Right ventricle myocardium inferior (tissue), 1 donor: ENCODE measurements at regions not wholly inside any gene's neighbourhood (a gene's known extent, or its start where the extent isn't known, plus 50 kb on each side); places are given as distances from the start of the nearest gene placed in this dataset.

Source experiments
- ATAC-seq: fragments of 200-7000 bp; cut with Tn5 transposase; one replicate; pipeline ENCODE4 v1.9.1; 2020; ENCODE audit warnings: mild to moderate bottlenecking, moderate library complexity
- DNase-seq: peaks from one replicate; pipeline ENCODE4 v3.0.0; 2021; ENCODE audit errors: missing footprints
- intact Hi-C: fragments of 100-400 bp; cut with DNase I; formaldehyde crosslinking; loops from one replicate; pipeline ENCODE4 v1.11.0; 2022
- donor health status: DM: no; HTN: yes; CAD: no; lungs with severe emphysema.

DNA sequence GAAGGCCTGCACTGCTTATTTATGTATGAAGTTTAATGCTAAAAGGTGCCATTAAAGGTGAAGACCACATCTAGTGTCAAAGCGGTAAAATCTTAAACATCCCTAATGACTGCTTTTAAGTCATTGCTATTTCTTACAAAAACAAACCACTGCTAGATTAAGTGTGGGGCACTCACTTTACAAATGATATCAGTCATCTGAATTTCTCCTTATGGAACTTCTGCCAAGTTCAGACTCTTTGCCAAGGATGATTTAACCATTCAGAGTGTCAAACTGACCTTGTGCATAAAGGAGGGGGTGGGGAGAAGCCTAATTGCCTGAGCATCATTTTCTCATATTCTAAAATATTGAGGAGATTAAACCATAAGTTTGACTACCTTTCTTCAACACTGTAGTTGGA is 271.5 kb downstream of the TGFB2 start:
- intact Hi-C loops = no loop called here
- ATAC-seq = no peak
- DNase-seq = no peak

DNA sequence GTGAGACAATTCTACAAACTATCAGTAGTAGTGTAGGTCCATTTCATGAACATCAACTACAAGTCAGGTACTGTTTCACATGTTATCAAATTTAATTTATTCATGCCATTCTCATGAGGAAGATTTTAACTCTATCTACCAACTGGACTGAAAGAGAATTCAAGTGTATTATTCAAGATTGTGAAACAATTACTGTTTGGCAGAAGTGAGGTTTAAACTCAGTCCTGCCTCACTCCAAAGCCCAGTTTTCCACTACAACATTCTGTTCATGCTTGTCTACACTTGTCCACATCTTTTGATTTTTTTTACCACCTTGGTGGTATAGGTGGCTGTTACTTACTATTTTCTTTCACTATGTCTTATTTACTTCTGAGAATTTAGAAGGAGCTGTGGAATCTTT is 272.9 kb downstream of the TGFB2 start:
- DNase-seq (no peak), ATAC-seq (no peak)
- intact Hi-C loops = no loop called here

DNA sequence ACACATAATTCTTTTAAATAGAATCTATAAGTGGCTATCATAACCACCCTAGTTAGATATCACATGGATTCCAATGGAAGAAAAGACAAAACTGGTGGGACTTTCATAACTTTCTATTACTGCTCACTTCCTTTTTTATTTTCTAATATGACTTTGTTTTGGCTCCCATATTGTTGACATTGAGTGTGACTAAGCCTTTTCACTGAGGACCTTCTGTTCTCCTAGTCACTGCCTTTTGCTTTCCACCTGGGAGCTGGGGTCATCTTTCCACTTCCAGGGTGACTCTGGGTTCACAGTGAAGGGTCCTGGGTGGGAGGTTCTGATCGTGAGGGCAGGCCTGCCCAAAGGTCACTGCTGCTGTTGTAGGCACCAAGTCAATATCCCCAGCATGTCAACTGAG is 275.8 kb downstream of the TGFB2 start:
- intact Hi-C loops = no loop called here
- no peak for ATAC-seq
- DNase-seq = no peak

DNA sequence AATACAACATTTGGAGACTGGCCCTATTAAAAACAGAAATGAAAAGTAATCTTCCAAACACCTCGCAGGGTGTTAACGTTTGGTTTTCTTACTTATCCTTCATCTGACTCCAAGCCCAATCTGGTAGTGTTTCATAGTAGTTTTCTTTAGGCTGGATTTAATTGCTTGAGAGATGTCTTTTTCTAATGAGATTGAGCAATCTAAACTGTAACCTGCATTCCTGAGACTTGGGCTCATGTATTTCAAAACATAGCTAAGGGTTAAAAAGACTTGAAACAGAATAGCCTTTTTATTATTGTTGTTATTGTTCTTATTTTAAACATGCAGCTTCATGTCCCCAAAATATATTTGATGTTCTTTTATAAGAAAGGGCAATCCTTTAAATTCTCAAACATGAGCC is 278.9 kb downstream of the TGFB2 start:
- no peak for ATAC-seq
- intact Hi-C loops = no loop called here
- no peak for DNase-seq

DNA sequence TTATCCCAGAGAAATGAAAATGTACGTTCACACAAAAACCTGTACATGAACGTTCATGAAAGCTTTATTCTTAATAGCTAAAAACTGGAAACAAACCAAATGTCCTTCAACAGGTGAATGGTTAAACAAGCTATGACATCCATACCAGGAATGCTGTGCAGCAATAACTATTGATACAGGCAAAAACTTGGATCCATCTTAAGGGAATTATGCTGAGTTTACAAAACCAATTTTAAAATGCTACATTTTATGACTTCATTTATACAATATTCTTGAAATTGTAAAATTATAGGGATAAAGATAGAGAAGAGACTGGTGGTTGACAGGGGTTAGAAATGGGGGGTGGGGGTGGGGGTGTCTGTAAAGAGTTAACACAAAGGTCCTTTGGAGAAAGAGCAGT is 280.3 kb downstream of the TGFB2 start:
- DNase-seq (no peak), ATAC-seq (no peak)
- intact Hi-C loops = no loop called here

DNA sequence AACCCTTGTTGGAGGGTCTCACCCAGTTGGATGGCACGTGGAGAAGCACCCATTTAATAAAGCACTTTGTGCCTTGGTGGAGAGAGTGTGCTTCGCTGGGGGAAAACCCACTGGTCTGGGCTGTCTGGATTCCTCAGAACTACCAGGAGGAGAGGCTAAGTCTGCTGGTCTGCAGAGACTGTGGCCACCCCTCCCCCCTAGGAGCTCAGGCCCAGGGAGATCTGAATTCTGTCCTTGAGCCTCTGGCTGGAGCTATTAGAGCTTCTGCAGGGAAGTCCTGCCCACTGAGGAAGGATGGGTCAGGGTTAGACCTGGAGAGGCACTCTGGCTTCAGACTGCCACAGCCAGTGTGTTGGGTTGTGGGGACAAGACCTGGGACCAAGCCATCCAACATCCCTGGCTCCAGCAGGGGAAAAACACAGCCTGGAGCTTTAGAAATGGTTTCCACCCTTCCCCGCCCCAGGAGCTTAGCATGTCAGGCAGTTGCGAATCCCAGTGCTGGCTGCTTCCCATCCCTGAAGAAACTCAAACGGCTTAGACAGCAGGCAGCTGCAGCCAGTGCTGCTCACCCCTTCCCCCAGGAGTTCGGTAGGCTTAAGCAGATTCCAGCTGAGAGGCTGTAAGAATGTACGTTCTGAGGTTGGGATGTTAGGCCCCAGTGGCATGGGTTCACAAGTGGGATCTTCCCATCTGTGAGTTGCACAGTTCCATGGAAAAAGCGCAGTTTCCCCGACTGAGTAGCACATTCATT is 288.3 kb downstream of the TGFB2 start:
- peak; percentile 83 for ATAC-seq
- no peak for DNase-seq
- intact Hi-C loops = no loop called here

DNA sequence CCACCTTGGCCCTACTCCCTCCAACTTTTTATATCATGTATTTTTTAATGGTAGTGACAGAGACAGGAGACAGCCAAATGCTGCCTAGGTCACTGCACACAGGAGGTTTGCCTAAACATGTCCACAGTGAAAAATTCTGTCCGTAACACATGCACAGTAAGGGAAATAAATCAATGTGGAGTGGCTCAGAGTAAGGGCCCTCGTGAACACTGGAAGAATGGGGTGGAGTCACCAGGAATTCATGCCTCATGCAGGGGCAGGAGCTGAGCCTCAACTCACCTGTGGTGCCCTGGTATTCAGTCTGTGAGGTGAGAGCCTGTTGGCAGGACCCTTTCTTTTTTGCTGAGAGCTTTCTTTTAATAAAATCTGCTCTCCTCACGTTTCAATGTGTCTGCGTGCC is 289.1 kb downstream of the TGFB2 start:
- no peak for ATAC-seq
- DNase-seq = no peak
- intact Hi-C loops = no loop called here

DNA sequence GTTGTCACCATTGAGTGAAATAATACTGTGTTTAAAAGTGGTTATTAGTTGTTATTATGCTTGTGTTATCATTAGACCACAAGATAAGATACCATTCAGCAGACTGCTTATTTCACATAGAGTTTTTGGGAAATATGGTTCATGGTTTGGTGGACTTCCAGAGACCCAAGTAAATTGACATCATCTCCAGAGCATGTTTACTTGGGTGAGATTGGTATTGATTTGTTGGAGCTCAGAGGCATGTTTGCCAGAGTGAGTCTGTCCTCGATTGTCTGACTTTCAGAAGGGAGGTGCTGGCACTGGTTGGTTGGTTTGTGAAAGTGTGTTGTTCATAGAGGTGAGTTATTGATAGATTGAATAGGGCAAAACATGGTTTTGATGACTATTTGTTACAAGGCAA is 291.4 kb downstream of the TGFB2 start:
- ATAC-seq (no peak), DNase-seq (no peak)
- intact Hi-C loops = no loop called here

DNA sequence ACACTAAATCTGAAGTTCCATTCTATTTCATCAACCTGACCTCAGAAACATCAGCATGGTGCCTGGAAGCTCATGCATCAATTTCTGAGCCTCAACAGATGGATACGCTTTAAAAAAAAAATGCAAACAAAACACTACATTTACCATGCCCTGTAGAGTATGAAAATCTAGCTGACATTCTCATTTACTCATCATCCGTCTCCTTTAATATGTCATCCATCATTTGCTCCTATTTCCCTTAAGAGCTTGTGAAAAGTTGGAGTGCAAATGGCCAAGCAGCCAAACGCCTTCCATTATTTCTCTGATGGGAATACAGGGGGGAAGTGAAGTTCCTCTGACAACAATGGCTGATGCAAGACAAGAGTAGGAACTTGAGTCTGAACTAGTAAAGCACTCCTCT is 295.0 kb downstream of the TGFB2 start:
- ATAC-seq (no peak), DNase-seq (no peak)
- intact Hi-C loops = no loop called here

DNA sequence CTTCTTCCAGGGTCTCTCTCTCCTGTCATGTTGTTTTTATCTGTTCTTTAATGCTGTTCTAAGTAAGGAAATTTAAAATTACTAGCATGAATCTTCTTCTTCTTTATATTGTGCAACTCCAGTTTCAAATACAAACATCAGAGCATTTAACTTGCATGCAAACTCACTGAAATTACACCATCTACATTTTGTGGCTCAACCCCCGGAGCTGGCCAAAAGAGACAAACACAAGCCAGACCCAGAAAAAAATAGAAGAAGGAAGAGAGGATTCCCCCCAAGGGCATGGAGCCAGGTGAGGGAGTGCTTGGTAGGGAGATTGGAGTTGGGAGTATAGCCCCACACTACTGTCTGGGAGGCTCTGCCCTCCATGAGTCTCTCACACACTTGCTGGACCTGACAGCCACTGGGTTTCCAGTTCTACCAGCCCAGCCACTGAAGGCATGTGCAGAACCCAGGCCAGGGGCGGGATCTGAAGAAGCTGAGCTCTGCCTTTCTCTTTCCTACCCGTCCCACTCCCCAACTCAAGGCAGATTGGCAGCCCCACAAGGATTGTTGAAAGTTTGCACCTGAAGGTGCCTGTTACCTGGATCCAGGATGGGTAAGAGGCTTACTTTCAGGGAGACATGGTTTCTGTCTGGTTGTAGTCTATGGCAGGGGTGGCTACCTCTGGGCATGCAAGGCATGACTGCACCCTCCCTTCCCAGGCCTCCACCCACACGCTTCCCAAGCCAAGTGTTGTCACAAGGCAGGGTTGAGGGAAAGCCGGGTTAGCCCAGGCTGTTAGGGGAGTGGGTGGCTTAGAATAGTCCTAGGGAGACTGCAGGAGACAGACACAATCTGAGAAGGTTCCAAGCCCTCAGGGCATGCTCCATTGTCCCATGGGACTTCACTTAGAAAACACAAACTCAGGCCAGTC is 297.2 kb downstream of the TGFB2 start:
- ATAC-seq (no peak), DNase-seq (no peak)
- intact Hi-C loops = no loop called here

DNA sequence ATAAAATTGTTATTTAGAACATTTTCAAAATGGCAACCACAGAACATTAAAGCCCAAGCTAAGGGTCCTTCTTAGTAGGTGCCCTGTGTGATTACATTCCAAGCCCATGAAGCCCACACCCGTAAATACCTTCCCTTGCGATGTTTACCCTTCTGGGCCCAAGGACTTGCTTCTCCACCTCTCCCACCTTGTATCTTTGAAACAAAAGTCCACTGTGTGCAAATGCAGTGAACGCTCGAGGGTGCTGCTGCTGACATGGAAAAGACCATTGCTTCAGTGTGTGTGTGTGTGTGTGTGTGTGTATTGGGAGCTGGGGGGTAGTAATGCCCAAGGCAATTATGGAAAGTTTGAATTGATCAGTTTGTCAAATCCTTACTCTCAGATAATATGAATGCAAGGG is 298.1 kb downstream of the TGFB2 start:
- ATAC-seq = no peak
- no peak for DNase-seq
- intact Hi-C loops = no loop called here

DNA sequence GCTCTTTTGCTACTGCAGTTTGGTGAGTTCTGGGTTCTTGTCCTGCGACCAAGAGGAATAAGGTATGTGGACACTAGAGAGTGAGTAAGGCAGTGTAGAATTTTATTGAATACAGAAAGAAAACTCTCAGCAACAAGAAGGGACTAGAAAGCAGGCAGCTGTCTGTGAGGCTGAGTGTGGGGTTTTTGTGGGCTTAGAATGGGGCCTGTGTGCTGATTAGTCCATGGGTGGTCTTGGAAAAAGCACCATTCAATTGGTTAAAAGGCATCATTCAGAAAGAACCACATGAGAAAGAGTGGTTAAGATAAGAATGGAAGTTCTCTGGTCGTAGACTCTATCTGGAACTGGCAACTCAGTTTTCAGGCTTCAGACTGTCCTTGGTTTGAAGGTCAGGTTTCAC is 298.8 kb downstream of the TGFB2 start:
- intact Hi-C loops = no loop called here
- DNase-seq (no peak), ATAC-seq (no peak)

DNA sequence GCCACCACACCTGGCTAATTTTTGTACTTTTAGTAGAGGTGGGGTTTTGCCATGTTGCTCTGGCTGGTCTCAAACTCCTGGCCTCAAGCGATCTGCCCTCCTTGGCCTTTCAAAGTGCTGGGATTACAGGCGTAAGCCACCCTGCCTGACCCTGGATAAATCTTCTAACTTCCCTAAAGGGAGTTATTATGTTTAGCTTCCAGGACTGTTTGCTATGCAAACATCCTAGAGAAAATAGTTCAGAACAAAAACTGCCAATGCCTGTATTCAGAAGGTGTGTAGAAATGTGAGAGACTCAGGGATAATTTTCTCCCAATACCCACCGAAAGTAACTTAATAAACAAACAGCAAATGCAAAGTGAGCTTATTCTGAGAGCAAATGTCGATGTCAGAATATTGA is 301.2 kb downstream of the TGFB2 start:
- ATAC-seq = no peak
- no peak for DNase-seq
- intact Hi-C loops = no loop called here

DNA sequence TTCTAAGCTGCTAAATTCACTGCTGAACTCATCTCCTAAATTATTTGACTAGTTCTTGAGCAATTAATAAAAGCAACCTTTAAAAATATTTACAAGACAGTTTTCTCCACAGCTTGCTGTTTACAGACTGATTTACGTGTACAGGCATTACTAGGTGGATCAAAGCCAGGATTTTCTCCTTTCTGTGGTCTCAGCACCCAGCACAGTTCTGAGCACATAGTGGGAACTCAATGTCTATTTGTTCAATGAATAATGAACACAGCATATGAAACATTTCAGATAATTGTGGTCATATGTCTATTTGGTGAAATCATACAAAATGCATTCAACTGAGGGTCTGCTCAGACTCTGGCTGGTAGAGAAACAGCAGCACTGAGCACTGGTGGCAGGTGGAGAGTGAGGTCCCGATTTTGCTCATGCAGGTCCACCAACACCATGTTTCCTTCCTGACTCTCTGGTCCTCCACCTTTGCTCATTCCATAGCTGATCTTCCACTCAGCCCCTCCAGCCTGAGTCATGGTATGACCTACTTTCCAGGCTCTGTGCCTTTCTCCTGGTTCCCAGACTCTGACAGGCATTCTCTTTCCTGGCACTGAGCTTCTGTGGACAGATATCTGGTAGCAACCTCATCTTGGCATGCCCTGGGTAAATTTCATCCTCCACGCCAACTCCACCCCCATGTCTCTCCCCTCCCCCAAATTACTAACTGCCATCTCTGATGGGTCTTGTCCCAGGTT is 311.3 kb downstream of the TGFB2 start:
- DNase-seq (no peak), ATAC-seq (no peak)
- intact Hi-C loops = no loop called here

DNA sequence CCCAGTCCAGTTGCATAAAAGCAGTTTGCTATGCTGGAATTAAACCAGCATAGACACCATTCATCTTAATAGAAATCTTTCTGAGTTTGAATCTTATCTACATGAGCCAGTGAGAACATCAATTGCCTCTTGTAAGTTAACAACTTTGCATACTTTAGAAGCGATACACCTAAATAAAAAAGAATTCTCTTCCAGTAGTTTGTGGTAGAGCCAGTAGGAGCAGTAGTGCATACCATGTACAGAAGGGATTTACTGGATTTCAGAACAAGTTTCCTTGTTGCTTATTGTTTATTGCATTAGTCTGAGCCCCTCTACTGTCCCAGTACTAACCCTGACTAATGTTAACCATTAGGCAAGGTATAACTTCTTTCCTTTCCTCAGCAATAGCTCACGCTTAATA is 313.1 kb downstream of the TGFB2 start:
- ATAC-seq (no peak), DNase-seq (no peak)
- intact Hi-C loops = no loop called here

DNA sequence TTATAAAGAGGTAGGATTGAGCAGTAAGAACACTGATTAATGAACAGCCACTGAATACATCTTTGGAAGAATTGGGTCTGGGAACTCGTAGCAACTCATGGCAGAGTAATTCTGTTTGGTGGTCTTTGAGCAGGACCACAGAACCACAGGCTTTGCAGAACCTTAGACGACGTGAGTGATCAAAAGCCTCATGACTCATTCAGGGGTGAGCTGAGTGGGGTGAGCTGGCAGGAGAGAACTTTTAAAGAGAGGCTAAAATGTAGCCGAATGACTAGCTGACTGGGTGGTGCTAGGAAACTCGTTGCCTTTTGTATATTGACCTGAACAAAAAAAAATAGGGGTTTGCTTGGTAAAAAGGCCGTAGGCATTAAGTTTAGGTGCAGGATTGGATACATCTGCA is 313.8 kb downstream of the TGFB2 start:
- no peak for ATAC-seq
- DNase-seq = no peak
- intact Hi-C loops = no loop called here

DNA sequence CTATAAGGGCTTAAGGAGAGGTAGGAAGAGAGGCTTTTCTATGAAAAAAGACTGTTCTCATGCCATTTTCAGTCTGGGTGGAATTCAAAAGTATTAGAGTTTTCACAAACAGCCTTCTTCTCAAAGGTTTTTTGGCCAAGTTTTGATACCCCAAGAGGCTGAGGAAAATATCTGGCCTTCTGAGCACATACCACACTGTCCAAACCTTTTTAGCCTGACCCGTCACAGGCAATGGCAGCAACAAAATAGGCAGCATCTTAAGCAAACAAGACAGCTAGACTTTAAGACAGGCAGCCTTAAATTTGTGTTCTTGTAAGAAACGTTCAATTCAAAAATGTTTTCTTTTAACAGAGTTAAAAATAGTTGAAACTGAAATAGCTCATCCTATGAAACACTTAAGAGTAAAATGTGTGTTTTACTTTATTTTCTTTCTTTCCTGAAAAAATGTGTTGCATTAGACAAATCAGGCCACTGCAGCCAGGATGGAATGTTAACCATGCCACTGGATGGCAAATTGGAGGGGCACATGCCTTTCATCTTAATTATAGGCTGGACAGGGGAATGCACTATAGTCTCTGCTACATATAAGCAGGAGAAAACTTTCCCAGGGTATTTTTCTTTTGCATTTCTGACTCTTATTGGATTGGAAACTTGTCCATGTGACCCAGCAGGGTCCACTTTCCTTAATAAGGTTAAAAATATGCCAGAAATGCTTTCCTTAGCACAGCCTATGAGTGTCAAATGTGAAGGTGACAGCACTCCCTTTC is 315.0 kb downstream of the TGFB2 start:
- intact Hi-C loops = loop anchor here (5.0 kb wide), 1 partner anchor 67 kb away; no protein-coding TSS in a partner anchor
- peak; percentile 68 for ATAC-seq
- no peak for DNase-seq

DNA sequence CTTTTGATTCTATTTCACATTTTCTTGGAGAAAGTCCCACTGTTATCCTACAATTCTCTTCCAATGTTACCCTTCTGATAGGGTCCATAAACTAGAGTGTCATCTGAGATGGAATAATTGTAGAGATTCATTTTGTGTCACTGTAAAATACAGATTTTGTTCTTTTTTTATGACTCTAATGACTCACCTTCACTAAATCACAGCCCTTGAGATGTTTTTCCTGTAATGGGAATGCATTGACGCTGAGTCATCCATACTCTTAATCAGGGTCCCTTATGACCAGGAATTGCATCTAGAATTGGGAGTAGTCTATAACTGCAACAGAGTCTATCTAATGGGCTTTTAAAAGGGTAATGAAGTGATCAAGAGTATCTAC is 315.5 kb downstream of the TGFB2 start:
- intact Hi-C loops = loop anchor here (5.0 kb wide), 1 partner anchor 67 kb away; no protein-coding TSS in a partner anchor
- ATAC-seq = no peak
- no peak for DNase-seq

DNA sequence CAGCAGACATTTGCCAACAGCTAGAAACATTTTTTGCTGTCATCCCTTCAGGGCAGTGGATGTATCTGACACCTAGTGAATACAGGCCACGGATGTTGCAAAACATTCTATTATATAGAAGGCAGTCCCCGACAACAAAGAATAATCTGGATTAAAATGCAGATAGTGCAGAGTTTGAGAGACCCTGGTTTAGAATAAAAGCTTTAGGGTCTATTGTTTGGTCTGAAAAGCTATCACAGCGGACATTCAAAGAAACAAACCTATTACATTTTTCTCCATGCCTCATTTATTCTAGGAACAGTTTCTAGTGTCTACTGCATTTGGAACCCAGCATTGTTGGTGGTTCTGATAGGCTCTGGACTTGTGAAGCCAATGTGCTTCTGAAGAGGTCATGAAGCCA is 316.3 kb downstream of the TGFB2 start:
- DNase-seq (no peak), ATAC-seq (no peak)
- intact Hi-C loops = loop anchor here (5.0 kb wide), 1 partner anchor 66 kb away; no protein-coding TSS in a partner anchor
